HG02973 (cell line): ENCODE measurements at regions not wholly inside any gene's neighbourhood (a gene's known extent, or its start where the extent isn't known, plus 50 kb on each side); places are given as distances from the start of the nearest gene placed in this dataset.
"Not testable (repeated sequence)": the region's sequence is repeated elsewhere in the genome, so short reads cannot be mapped to it uniquely, and the experiment has no call there.

ENCODE experiments used
- ATAC-seq: cut with Tn5 transposase; IDR thresholded peaks from one replicate; pipeline ENCODE4 v1.9.1; 2021; ENCODE audit warnings: moderate library complexity; ENCODE audit not compliant: unreplicated experiment

DNA sequence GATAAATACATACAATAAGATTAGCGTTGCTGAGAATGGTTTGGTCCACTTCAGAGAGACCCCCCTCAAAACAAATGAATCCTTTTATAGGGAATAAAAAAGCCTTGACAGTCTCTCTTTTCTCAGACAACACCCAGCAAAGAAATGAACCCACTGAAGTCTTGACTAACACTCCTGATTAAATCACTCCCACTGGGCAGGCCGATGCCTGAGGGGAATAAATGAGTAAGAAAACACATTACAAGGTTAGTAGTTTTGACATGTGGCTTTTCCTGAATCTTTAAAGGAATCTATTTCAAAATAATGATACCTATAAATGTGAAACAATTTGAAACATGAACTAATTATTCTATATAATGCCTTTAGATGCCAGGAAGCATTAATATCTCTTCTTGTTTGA is 146.9 kb upstream of the POGK start:
- ATAC-seq = no peak

DNA sequence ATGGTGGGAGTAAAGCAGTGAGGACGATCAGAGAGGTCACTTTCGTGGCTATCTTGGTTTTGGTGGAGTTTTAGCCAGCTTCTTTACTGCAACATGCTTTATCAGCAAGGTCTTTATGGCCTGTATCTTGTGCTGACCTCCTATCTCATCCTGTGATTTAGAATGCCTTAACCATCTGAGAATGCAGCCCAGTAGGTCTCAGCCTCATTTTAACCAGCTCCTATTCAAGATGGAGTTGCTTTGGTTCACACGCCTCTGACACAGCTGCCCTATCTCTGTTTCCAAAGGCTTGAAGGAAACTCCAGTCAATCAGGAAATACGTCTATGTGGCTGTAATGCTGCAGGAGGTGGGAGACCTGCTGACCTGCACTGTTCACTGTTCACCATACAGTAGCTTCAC is 146.1 kb upstream of the POGK start:
- no peak for ATAC-seq

DNA sequence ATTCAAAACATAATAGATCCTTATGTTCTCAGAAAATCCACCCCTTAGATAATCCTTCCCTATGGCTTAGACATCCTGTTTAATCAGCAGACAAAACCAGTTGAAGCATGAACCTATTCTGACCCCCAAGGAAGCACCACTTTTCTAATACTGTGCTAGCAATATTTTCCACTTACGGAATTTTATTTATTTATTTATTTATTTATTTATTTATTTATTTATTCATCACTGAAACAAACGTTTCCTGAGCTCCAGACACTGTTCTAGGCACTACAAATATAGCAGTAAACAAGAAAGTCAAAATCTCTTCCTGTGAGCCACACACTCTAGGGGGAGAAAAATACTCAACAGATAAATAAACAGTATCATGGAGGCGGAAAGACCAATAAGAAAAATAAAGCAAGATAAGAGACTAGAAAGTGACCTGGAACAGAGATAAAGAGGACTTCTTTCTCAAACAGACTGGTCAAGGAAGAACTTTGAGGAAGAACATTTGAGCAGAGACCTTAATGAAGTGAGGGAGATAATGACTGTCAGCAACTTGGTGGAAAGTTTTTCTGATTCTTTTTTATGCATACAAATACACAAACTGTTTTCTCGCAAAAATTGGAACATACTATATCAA is 145.5 kb upstream of the POGK start:
- no peak for ATAC-seq

DNA sequence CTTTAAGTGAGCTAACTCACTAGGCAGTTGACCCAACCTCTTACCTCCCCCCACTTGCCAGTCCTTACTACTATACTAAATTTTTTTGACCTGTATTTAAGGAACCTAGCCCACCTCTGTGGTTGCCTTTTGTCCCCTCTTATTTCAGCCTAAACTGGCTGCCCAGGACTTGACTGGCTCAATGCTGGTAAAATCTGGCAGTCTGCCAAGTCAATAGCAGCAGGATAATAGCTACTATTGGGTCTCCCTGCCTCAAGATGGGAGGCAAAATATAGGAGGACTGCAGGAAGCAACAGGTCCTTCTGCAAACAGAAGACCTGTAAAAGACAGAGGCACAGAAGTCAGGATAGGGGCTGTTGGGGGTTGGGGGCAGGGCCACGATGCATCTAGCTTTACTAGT is 144.2 kb upstream of the POGK start:
- no peak for ATAC-seq

DNA sequence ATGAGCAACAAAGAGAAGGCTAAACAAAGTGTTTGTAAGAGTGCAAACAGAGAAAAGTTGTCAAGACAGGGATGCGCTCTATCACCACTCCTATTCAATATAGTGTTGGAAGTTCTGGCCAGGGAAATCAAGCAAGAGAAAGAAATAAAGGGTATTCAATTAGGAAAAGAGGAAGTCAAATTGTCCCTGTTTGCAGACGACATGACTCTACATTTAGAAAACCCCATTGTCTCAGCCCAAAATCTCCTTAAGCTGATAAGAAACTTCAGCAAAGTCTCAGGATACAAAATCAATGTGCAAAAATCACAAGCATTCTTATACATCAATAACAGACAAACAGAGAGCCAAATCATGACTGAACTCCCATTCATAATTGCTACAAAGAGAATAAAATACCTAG is 143.4 kb upstream of the POGK start:
- not testable (repeated sequence) for ATAC-seq

DNA sequence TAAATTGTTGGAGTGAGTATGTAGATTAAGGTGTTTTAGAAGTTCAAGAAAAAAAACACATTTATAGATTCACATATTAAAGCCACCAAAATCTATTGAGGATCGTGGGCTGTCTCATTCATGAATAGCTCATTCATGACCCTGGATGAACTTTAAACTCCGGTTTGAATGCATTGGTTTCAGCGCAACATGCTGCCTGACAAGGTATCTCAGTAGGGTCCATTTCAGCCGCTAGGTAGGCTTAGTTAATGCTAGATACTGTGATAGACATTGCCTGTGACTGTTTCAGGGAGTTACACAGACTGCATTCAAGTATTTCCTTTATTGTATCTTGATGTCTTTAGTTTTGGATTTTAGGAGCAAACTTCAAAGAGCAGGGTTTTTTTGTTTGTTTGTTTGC is 140.5 kb upstream of the POGK start:
- no peak for ATAC-seq

DNA sequence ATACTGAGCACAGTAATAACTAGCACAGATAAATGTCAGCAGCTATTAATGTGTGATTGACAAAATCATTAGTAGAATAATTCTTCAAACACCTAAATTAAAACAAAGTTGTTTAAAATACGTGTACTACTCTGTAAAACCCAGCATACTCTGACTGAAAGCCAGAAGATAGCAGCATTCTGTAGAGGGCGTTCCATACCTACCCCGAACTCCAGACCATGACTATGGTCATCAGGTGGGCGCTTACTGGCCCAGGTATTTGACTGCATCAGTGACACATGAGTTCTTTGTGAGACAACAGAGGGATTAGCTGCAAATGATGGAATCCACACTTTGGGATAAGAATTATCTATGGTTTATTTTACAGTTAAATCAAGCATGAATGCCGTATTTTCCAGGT is 139.7 kb upstream of the POGK start:
- ATAC-seq = no peak

DNA sequence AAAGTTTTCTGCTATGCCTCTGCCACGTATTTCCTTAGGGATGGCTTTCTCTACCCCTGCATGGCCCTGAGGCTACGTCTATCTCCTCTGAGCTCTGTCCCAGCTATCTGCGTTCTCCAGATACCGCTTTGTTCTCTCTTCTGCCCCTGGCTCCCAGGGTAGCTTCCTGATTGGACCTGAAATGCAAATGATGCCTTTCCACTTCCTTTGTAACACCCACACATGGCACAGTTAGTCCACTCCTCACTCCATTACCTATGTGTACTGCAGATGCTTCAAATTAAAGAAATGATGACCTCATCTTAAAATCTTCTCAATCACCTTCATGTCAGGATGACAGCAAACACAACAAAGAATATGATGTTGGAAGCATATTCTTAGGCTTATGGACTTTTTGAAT is 138.6 kb upstream of the POGK start:
- no peak for ATAC-seq

DNA sequence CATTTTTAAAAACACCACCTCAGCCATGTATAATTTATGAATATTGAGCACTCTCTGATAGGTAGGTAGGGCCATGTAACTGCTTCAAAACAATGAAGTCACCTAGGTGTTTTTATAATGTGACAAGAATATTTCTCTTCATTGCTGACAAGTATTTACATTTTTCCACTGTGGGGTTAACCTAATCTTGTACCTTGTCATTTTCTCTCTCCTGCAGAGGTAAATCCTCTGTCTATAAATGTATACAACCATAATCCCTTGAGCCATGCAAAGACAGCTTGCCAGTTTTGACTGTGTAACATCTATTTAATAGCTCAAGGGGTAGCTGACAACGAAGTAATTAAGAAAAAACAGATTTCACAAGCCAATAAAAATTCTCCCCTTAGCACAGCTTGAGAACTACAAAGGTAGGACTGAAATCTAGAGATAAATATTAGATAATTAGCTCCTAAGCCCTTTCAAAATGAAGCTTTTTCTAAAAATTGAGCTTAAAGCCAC is 137.6 kb upstream of the POGK start:
- no peak for ATAC-seq

DNA sequence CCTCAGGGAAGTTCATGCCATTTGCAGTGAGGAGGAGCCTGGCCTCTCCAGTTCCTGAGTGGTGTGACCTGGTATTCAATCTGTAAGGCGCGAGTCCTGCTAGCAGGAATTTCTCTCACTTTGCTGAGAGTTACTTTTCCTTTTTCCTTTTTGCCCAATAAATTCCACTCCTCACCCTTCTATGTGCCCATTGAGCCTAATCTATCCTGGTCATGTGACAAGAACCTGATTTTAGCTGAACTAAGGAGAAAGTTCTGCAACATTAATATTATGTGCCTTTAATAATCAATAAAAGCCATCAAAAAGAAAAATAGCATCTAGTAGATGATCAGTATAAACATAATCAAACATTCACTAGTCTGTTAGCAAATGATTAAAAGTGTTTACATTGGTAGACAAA is 136.1 kb upstream of the POGK start:
- no peak for ATAC-seq

DNA sequence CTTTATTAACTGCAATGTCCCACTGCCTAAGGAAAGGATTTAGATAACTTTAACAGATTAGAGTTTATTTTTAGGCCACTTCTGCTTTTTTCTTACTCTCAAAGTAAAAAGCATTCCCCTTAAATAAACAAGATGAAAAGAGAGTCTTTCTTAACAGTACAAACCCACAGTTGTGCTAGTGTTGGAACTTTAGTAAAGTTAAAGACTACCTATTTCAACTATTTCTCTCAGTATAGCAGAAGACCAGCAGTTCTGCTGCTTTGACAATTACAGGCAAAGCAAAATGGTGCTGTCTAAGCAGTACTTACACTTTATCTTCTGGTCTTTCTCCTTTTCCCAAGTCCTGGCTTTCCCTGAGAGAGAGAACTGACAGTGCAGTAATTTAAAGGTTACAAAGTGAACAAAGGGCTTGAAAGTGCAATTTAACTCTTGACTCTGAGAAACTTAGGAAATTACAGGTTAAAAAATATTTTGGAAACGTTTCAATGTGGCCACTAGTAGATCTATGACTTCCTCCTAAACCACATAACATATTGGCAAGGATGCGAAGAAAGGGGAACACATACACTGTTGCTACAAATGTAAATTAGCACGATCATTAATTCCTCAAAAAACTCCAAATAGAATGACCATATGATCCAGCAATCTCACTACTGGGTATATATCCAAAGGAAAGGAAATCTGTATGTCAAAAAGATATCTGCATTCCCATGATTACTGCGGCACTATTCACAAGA is 135.4 kb upstream of the POGK start:
- ATAC-seq = no peak

DNA sequence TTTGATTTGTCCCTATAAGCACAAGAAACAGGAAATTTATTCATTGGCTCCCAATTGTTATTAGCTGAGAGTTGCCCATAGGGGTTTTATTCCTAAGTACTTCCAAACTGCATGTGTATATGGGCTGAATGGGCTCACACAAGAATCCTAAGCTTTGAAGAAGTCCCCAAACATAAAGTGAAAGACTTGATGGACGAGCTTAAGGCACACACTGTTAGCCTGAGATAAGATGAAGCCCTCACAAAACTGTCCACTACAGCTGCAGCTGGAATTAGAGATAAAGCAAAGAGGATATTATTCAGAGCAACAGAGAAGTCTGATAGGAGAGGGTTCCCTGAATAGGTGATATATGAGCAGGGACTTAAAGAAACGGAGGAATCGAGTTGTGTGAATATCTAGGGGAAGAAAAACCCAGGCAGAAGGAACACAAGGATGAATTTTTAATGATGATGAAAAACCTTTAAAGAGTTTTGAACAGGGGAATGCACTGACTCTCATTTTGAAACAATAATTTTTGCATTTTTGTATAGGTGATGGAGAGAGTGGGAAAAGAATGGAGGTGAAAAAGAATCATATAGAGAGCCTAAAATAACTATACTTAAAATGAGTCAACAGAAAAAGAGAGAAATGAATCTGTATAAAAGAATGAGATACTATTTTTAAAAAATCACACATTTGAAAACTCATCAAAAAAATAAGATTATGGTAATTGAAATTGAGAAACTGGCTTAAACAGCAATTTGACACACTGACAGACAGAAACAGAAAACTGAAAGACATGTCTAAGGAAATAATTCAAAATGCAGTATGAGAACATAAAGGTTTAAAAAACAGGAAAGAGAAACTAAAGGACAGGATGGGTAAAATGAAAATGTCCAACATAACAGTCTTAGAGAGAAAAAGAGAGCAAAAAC is 133.6 kb upstream of the POGK start:
- ATAC-seq = no peak

DNA sequence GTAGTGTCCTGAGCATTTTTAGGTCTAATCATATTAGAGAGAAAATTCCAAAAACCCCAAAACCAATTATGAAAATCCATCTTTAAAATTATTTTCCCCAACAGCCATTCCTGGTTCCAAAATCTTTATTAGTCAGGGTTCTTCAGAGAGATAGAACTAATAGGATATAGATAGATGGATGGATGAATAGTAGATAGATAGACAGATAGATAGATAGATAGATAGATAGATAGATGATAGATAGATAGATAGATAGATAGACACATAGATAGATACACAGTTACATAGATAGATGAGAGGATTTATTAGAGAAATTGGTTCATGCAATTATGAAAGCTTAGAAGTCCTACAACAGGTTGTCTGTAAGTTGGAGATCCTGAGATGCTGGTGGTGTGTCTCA is 122.7 kb upstream of the POGK start:
- ATAC-seq = no peak

DNA sequence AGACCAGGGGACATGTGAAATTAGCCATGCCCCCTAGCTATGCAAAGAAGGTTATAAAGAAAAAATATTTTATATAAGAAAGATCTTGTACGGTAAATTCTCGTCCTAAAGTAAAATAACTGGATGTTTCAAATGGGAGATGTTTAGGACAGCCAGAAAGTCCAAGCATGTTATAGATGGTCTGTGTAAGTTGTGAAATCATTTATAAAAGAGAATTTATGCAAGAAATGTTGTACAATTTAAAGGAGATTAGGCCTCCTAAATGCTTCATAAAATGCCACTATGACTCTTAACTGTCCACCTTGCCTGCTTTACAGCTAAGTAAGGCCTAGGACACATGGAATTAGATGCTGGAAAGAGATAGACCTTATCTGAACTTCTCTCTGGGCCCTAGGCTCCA is 118.1 kb upstream of the POGK start:
- no peak for ATAC-seq

DNA sequence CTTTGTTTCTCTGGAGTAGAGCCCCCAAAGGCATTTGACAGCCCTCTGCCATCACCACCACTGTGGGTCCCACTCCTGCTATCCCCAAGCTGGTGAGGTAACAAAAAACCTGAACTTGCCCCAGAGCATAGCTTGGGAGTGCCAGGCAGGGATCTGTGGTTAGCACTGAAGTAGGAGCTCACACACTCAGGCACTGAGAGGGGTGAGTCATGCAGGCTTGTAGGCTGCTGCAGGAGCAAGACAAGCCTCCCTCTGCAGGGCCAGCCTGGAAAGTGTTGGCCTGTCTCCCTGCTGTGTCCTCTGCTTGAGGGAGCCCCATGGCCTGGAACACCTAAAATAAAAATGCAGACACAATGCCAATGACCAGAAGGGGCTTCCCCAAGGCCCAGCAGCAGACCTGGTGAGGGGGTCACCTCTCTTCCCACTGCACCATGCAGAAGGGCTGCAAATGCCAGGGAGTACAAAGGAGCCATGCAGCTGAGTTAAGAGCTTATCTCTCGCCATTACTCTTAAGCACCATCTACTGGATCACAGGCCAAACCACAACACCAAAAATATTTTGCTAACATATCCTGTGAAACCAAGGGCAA is 108.9 kb upstream of the POGK start:
- ATAC-seq = no peak

DNA sequence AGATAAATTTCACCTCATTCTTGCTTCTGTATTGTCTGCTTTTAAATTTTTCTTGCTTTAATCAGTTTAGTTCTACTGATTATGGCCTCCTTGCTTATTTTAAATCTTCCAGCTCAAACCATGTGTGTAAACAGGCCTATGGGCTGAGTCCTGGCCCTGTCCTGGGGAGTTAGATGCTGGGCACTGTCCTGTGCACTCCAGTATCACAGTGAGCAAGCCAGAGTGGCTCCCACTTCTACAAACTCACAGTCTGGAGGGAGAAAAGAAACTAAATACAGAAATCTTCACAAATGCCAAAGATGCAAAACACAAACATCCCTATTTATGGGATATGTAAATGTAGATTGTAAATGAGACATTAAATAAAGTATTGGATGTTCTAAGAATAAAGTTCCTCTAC is 101.1 kb upstream of the POGK start:
- ATAC-seq = no peak

DNA sequence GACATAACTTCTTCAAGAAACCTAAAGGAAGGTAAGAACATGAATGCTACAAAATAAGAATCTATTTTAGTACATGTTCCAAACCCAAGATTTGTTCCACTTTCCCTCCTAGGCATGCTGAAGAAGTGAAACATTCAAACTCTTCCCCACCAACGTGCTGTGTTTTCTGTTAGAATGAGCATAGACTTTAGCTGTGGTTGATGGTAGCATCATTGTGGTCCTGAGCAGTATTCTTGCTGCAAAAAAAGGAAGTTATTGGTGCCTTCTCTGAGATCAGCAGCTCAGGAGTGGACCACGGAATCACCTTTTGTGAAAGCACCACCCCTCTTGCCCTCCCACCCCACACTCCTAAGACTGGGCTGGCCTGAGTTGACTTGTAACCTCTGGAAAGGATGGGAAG is 100.4 kb upstream of the POGK start:
- no peak for ATAC-seq

DNA sequence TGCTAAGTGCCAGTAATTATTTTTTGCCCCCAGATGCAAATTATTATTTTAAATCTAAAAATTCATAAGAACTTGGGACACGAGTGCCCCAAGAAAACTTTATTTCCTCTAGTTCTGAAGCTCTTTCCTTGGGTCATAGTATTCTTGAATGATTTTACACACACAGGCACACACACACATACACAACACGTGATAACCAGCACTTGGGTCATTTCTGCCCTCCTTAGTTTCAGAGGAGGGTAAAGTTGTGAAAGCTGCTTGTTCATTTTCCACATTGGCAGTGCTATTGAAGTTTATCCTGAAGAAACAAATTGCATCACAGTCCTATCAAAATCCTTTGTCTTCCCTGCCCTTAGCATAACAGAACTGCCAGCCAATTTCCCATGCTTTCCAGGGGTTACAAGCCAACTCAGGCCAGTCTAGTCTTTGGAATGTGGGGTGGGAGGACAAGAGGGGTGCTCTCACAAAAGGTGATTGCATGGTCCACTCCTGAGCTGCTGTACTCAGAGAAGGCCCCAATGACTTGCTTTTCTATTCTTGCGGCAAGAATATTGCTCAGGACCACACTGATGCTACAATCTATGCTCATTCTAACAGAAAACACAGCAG is 98.5 kb upstream of the POGK start:
- ATAC-seq = no peak

DNA sequence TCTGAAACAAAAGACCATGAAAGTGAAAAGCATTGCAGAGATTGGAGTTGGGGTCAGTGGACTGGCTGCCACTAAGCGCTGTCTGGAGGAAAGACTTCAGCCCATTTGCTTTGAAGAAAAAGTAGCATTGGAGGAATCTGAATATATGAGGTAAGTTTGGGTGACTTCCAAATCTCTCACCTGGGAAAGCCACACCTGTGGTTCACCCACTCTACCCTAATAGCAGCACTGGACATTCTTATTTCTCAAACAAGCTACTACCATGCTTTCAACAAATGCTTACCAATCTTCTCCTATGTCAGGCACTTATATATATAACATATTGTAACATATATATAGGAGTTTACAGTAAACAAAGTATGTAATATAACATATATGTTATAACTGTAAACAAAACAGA is 76.0 kb upstream of the POGK start:
- no peak for ATAC-seq

DNA sequence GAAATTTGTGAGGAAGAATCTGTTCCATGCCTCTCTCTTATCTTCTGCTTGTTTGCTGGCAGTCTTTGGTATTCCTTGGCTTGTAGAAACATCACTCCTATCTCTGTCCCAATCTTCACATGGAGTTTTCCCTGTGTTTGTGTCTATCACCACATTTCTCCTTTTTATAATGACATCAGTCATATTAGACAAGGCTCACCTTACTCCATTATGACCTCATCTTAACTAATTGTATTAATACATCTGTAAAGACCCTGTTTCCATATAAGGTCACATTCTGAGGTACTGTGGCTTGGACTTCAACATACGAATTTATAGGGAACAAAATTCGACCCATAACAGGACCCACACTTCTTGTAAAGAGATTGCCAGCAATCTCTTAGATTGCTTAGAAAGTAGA is 72.3 kb upstream of the POGK start:
- ATAC-seq = no peak

DNA sequence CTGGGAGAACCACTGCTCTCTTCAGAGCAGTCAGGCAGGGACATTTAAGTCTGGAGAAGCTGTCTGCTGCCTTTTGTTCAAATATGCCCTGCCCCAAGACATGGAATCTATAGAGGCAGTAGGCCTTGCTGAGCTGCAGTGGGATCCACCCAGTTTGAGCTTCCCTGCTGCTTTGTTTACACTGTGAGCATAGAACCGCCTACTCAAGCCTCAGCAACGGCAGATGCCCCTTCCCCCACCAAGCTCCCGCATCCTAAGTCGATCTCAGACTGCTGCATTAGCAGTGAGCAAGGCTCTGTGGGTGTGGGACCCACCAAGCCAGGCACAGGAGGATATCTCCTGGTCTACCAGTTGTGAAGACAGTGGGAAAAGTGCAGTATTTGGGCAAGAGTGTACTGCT is 54.6 kb upstream of the POGK start:
- not testable (repeated sequence) for ATAC-seq
